HUES64 (cell line): ENCODE measurements at regions not wholly inside any gene's neighbourhood (a gene's known extent, or its start where the extent isn't known, plus 50 kb on each side); places are given as distances from the start of the nearest gene placed in this dataset.
"Not testable (repeated sequence)": the region's sequence is repeated elsewhere in the genome, so short reads cannot be mapped to it uniquely, and the experiment has no call there.

Experiments used
- H3K27ac ChIP-seq: 2 replicates; pipeline ENCODE4 v1.7.0; 2013; ENCODE audit warnings: low read depth, low read length, inconsistent platforms
- H3K27me3 ChIP-seq: 2 replicates; pipeline ENCODE4 v1.6.1; 2013; ENCODE audit warnings: mild to moderate bottlenecking, low read length; ENCODE audit not compliant: insufficient read depth
- H3K36me3 ChIP-seq: 2 replicates; pipeline ENCODE4 v1.6.1; 2013; ENCODE audit warnings: mild to moderate bottlenecking, low read length; ENCODE audit not compliant: insufficient read depth
- H3K4me1 ChIP-seq: 2 replicates; pipeline ENCODE4 v1.6.1; 2013; ENCODE audit warnings: mild to moderate bottlenecking, low read length, moderate library complexity; ENCODE audit not compliant: insufficient read depth
- H3K4me3 ChIP-seq: 2 replicates; pipeline ENCODE4 v1.5.1; 2013; ENCODE audit warnings: mild to moderate bottlenecking, low read length, moderate library complexity
- H3K9ac ChIP-seq: 2 replicates; pipeline ENCODE4 v1.6.1; 2013; ENCODE audit warnings: mild to moderate bottlenecking, low read depth, low read length
- H3K9me3 ChIP-seq: 2 replicates; pipeline ENCODE4 v1.6.1; 2013; ENCODE audit warnings: low read depth, low read length; ENCODE audit not compliant: insufficient read depth
- WGBS: fragments of 150-250, 120-280 bp; methylation state at CpG from one replicate; pipeline ENCODE4 v1.1.7; 2013; ENCODE audit warnings: missing lambda C conversion rate; 5-methylcytosine and 5-hydroxymethylcytosine counted together

- peak overlapping the region; percentile 92 for H3K27ac ChIP-seq
- WGBS, result 57% methylated on average over 3 of the region's 3 CpGs
- H3K9ac ChIP-seq, result 0 out of 2 replicates have a peak overlapping the region, but pooled peaks have one; percentile 33
These were observed 918.1 kb upstream of the POT1 start for GRCh38 chr7:125847692-125848091.

GRCh38 chr7:125847055-125847454, 917.4 kb upstream of the POT1 start:
- peaks cover 10% of the 10 kb centered on the region; the same call in 1 of the 2 replicates for H3K4me1 ChIP-seq
- no peaks in the 10 kb centered on the region for H3K27me3 ChIP-seq
- peak overlapping the region; percentile 92; the same call in 1 of the 2 replicates for H3K27ac ChIP-seq
- no peak overlapping the region for H3K4me3 ChIP-seq
- no peaks in the 10 kb centered on the region for H3K36me3 ChIP-seq
- H3K9ac ChIP-seq, result no peak overlapping the region
- peaks cover 13% of the 10 kb centered on the region for H3K9me3 ChIP-seq
- 92% methylated on average over 3 of the region's 3 CpGs for WGBS

More at GRCh38 chr7:125847692-125848091, 918.1 kb upstream of the POT1 start:
- no peak overlapping the region for H3K4me3 ChIP-seq
- H3K4me1 ChIP-seq, result peaks cover 10% of the 10 kb centered on the region; the same call in 1 of the 2 replicates
- H3K27me3 ChIP-seq, result no peaks in the 10 kb centered on the region
- H3K36me3 ChIP-seq, result no peaks in the 10 kb centered on the region
- H3K9me3 ChIP-seq, result peaks cover 13% of the 10 kb centered on the region

- Histone ChIP-seq H3K4me1 (peaks cover 10% of the 10 kb centered on the region; the same call in 1 of the 2 replicates), H3K9me3 (peaks cover 13% of the 10 kb centered on the region), H3K27me3 (no peaks in the 10 kb centered on the region), H3K36me3 (no peaks in the 10 kb centered on the region), H3K4me3 (no peak overlapping the region), H3K9ac (no peak overlapping the region), H3K27ac (no peak overlapping the region)
- 88% methylated on average over 1 of the region's 1 CpG for WGBS
These were observed 916.1 kb upstream of the POT1 start for GRCh38 chr7:125845686-125846085.

GRCh38 chr7:125834421-125834820, 904.8 kb upstream of the POT1 start:
- H3K27me3 ChIP-seq, result no peaks in the 10 kb centered on the region
- H3K9me3 ChIP-seq, result peaks cover 4% of the 10 kb centered on the region
- no peaks in the 10 kb centered on the region for H3K36me3 ChIP-seq
- H3K27ac ChIP-seq, result no peak overlapping the region
- no peaks in the 10 kb centered on the region for H3K4me1 ChIP-seq
- H3K4me3 ChIP-seq, result no peak overlapping the region
- 92% methylated on average over 2 of the region's 2 CpGs for WGBS
- H3K9ac ChIP-seq, result no peak overlapping the region

GRCh38 chr7:125833839-125834238, 904.2 kb upstream of the POT1 start:
- Histone ChIP-seq H3K9me3 (0 out of 2 replicates have a peak, but pooled peaks cover 5% of the 10 kb centered on the region), H3K4me3 (no peak overlapping the region), H3K9ac (no peak overlapping the region), H3K27ac (no peak overlapping the region), H3K27me3 (no peaks in the 10 kb centered on the region), H3K36me3 (no peaks in the 10 kb centered on the region), H3K4me1 (no peaks in the 10 kb centered on the region)
- 94% methylated on average over 8 of the region's 8 CpGs for WGBS

- Histone ChIP-seq H3K27me3 (no peaks in the 10 kb centered on the region), H3K4me3 (no peak overlapping the region), H3K36me3 (no peaks in the 10 kb centered on the region), H3K4me1 (no peaks in the 10 kb centered on the region), H3K27ac (no peak overlapping the region), H3K9me3 (0 out of 2 replicates have a peak, but pooled peaks cover 5% of the 10 kb centered on the region), H3K9ac (no peak overlapping the region)
These were observed 901.1 kb upstream of the POT1 start for GRCh38 chr7:125830743-125831142.

- Histone ChIP-seq H3K36me3 (no peaks in the 10 kb centered on the region), H3K4me3 (no peak overlapping the region), H3K27me3 (no peaks in the 10 kb centered on the region), H3K4me1 (no peaks in the 10 kb centered on the region), H3K9me3 (0 out of 2 replicates have a peak, but pooled peaks cover 5% of the 10 kb centered on the region), H3K9ac (no peak overlapping the region), H3K27ac (no peak overlapping the region)
- 93% methylated on average over 3 of the region's 3 CpGs for WGBS
These were observed 898.6 kb upstream of the POT1 start for GRCh38 chr7:125828153-125828700.

- Histone ChIP-seq H3K27ac (no peak overlapping the region), H3K27me3 (no peaks in the 10 kb centered on the region), H3K4me1 (no peaks in the 10 kb centered on the region), H3K4me3 (no peak overlapping the region), H3K36me3 (no peaks in the 10 kb centered on the region), H3K9ac (no peak overlapping the region), H3K9me3 (no peaks in the 10 kb centered on the region)
These were observed 893.9 kb upstream of the POT1 start for GRCh38 chr7:125823538-125823937.

GRCh38 chr7:125820495-125820894, 890.9 kb upstream of the POT1 start:
- no peaks in the 10 kb centered on the region for H3K36me3 ChIP-seq
- H3K9me3 ChIP-seq, result no peaks in the 10 kb centered on the region
- no peaks in the 10 kb centered on the region for H3K4me1 ChIP-seq
- no peak overlapping the region for H3K4me3 ChIP-seq
- H3K9ac ChIP-seq, result no peak overlapping the region
- H3K27me3 ChIP-seq, result no peaks in the 10 kb centered on the region
- no peak overlapping the region for H3K27ac ChIP-seq

GRCh38 chr7:125814100-125814499, 884.5 kb upstream of the POT1 start:
- WGBS, result 100% methylated on average over 1 of the region's 2 CpGs
- Histone ChIP-seq H3K4me3 (no peak overlapping the region), H3K27ac (no peak overlapping the region), H3K27me3 (no peaks in the 10 kb centered on the region), H3K36me3 (no peaks in the 10 kb centered on the region), H3K9me3 (no peaks in the 10 kb centered on the region), H3K4me1 (no peaks in the 10 kb centered on the region), H3K9ac (no peak overlapping the region)

GRCh38 chr7:125806491-125806890, 876.9 kb upstream of the POT1 start:
- not testable (repeated sequence) for H3K9me3 ChIP-seq, H3K27me3 ChIP-seq
- WGBS, result 99% methylated on average over 4 of the region's 4 CpGs

GRCh38 chr7:125804273-125804672, 874.6 kb upstream of the POT1 start:
- no peak overlapping the region for H3K9ac ChIP-seq
- H3K27me3 ChIP-seq, result no peaks in the 10 kb centered on the region
- no peaks in the 10 kb centered on the region for H3K4me1 ChIP-seq
- no peaks in the 10 kb centered on the region for H3K9me3 ChIP-seq
- no peak overlapping the region for H3K4me3 ChIP-seq
- H3K27ac ChIP-seq, result no peak overlapping the region
- H3K36me3 ChIP-seq, result no peaks in the 10 kb centered on the region

More at GRCh38 chr7:125806491-125806890, 876.9 kb upstream of the POT1 start:
- H3K27ac ChIP-seq, H3K4me1 ChIP-seq, H3K9ac ChIP-seq, H3K36me3 ChIP-seq, H3K4me3 ChIP-seq: not testable (repeated sequence)
